ENCODE measurements at regions not wholly inside any gene's neighbourhood (a gene's known extent, or its start where the extent isn't known, plus 50 kb on each side); places are given as distances from the start of the nearest gene placed in this dataset.

- Histone ChIP-seq H3K4me3 (ENCODE audit: low read depth in 2 of 2, low read length in 2 of 2) (no peak overlapping the region), H3K27me3 (ENCODE audit: control insufficient read depth, insufficient read depth, low read length) (no peaks in the 10 kb centered on the region), H3K27ac (ENCODE audit: low read length) (no peak overlapping the region), H3K9me3 (ENCODE audit: control insufficient read depth, insufficient read depth, low read depth, low read length) (no peaks in the 10 kb centered on the region), H3K4me1 (ENCODE audit: control insufficient read depth, insufficient read depth, low read length) (no peaks in the 10 kb centered on the region), H3K36me3 (ENCODE audit: control insufficient read depth, insufficient read depth, low read length) (no peaks in the 10 kb centered on the region)
- intact Hi-C loops (cut with micrococcal nuclease; ENCODE audit: unreplicated experiment), result no loop called here
- no TSS peak for BruUV-seq (replicated peaks)
- in situ Hi-C loops (cut with HindIII; ENCODE audit: low pct_unique_long_range_greater_than_20kb, low sequenced_read_pairs), result no loop called here
- TF ChIP-seq REST (IDR thresholded peaks at IDR 0.05; ENCODE audit: insufficient read depth in 1 of 2, low read depth in 2 of 2, low read length in 1 of 2), result no peak
- TF ChIP-seq CTCF (IDR thresholded peaks at IDR 0.05), result no peak
- no peak for TF ChIP-seq SIN3A (IDR thresholded peaks at IDR 0.05; ENCODE audit: borderline replicate concordance, insufficient read depth, low read depth, low read length)
- TF ChIP-seq POLR2AphosphoS5 (IDR thresholded peaks at IDR 0.05; ENCODE audit: low read depth, low read length), result no peak
- TF ChIP-seq TCF7L2 (IDR thresholded peaks at IDR 0.05; ENCODE audit: low read depth, low read length), result no peak
- DNase-seq (ENCODE audit: low read depth, low spot score) (no peak), ATAC-seq (no peak)
- POLR2A ChIA-PET, result no interaction called here
- CTCF ChIA-PET, result no interaction called here
Measured at GRCh38 chr13:22821589-22821988, 359.2 kb upstream of the SGCG start.

GRCh38 chr13:22825186-22825585 is 355.6 kb upstream of the SGCG start:
- Histone ChIP-seq H3K27ac (ENCODE audit: low read length) (no peak overlapping the region), H3K36me3 (ENCODE audit: control insufficient read depth, insufficient read depth, low read length) (no peaks in the 10 kb centered on the region), H3K4me1 (ENCODE audit: control insufficient read depth, insufficient read depth, low read length) (no peaks in the 10 kb centered on the region), H3K4me3 (ENCODE audit: low read depth in 2 of 2, low read length in 2 of 2) (no peak overlapping the region), H3K9me3 (ENCODE audit: control insufficient read depth, insufficient read depth, low read depth, low read length) (no peaks in the 10 kb centered on the region), H3K27me3 (ENCODE audit: control insufficient read depth, insufficient read depth, low read length) (no peaks in the 10 kb centered on the region)
- intact Hi-C loops (cut with micrococcal nuclease; ENCODE audit: unreplicated experiment), result no loop called here
- CTCF ChIA-PET, result no interaction called here
- ATAC-seq, result no peak
- in situ Hi-C loops (cut with HindIII; ENCODE audit: low pct_unique_long_range_greater_than_20kb, low sequenced_read_pairs), result no loop called here
- POLR2A ChIA-PET, result no interaction called here
- no peak for DNase-seq (ENCODE audit: low read depth, low spot score)
- no TSS peak for BruUV-seq (replicated peaks)
- TF ChIP-seq POLR2AphosphoS5 (IDR thresholded peaks at IDR 0.05; ENCODE audit: low read depth, low read length) (no peak), REST (IDR thresholded peaks at IDR 0.05; ENCODE audit: insufficient read depth in 1 of 2, low read depth in 2 of 2, low read length in 1 of 2) (no peak), CTCF (IDR thresholded peaks at IDR 0.05) (no peak), SIN3A (IDR thresholded peaks at IDR 0.05; ENCODE audit: borderline replicate concordance, insufficient read depth, low read depth, low read length) (no peak), TCF7L2 (IDR thresholded peaks at IDR 0.05; ENCODE audit: low read depth, low read length) (no peak)
